SK-N-SH (cell line): ENCODE measurements at regions not wholly inside any gene's neighbourhood (a gene's known extent, or its start where the extent isn't known, plus 50 kb on each side); places are given as distances from the start of the nearest gene placed in this dataset.

ENCODE experiments used
- CTCF ChIA-PET: fragments of 300-600, 350-600 bp; formaldehyde crosslinking; extraction: SDS; loops from one replicate; lab custom pipeline; 2021; lab: Yijun Ruan, JAX
- POLR2A ChIA-PET: fragments of 350-600 bp; sonication (Branson Sonifier 250); formaldehyde crosslinking; extraction: SDS; loops from one replicate; lab custom pipeline; 2020; ENCODE audit warnings: antibody characterized with exemption, inconsistent platforms; lab: Yijun Ruan, JAX
- DNase-seq: peaks from one replicate; pipeline ENCODE4 v3.0.0; 2012
- H2AFZ ChIP-seq: fragments of 200-600 bp; sonication (generic); 2 replicates; pipeline ENCODE4 v1.8.1; 2016; ENCODE audit warnings: antibody characterized with exemption, mild to moderate bottlenecking, low read depth
- H3F3A ChIP-seq: fragments of 200-600 bp; sonication (generic); replicated peaks from 2 replicates; pipeline ENCODE3; 2016; ENCODE audit warnings: antibody characterized with exemption, mild to moderate bottlenecking; ENCODE audit not compliant: insufficient read depth
- H3K27ac ChIP-seq, 2 experiments: fragments of 200-500 bp in 1 of 2; fragments of 200-600 bp in 1 of 2; sonication (Bioruptor generic) in 1 of 2; sonication (generic), shearing (Covaris generic) in 1 of 2; 2 replicates each; pipeline versions ENCODE4 v1.5.1 to v1.6.1; 2014 to 2016; ENCODE audit warnings: low read depth in 2 of 2, inconsistent platforms in 1 of 2, low read length in 1 of 2, mild to moderate bottlenecking in 1 of 2, mixed read lengths in 1 of 2
- H3K27me3 ChIP-seq: fragments of 200-600 bp; sonication (generic), shearing (Covaris generic); 2 replicates; pipeline ENCODE4 v1.6.1; 2016; ENCODE audit warnings: mixed run types; ENCODE audit not compliant: insufficient read depth
- H3K36me3 ChIP-seq, 2 experiments: fragments of 200-500 bp in 1 of 2; fragments of 200-600 bp in 1 of 2; sonication (Bioruptor generic) in 1 of 2; sonication (generic) in 1 of 2; replicated peaks in 1 of 2; 2 replicates each; pipeline versions ENCODE3 to v1.5.1; 2014 to 2016; ENCODE audit warnings: low read length in 1 of 2, mild to moderate bottlenecking in 1 of 2; ENCODE audit not compliant: insufficient read depth in 2 of 2, control insufficient read depth in 1 of 2
- H3K4me1 ChIP-seq, 2 experiments: fragments of 200-500 bp in 1 of 2; fragments of 200-600 bp in 1 of 2; sonication (Bioruptor generic) in 1 of 2; sonication (generic), shearing (Covaris generic) in 1 of 2; 2 replicates each; pipeline versions ENCODE4 v1.5.1 to v1.6.1; 2014 to 2016; ENCODE audit warnings: low read depth in 1 of 2, low read length in 1 of 2, mixed run types in 1 of 2; ENCODE audit not compliant: insufficient read depth in 2 of 2, control insufficient read depth in 1 of 2
- H3K4me2 ChIP-seq: fragments of 200-600 bp; sonication (generic), shearing (Covaris generic); 2 replicates; pipeline ENCODE4 v1.6.1; 2017; ENCODE audit warnings: mixed run types
- H3K4me3 ChIP-seq, 2 experiments: fragments of 200-500 bp in 1 of 2; fragments of 200-600 bp in 1 of 2; sonication (Bioruptor generic) in 1 of 2; sonication (generic), shearing (Covaris generic) in 1 of 2; 2 replicates each; pipeline versions ENCODE4 v1.5.1 to v1.8.1; 2014 to 2016; ENCODE audit warnings: low read depth in 2 of 2, inconsistent platforms in 1 of 2, low read length in 1 of 2, mild to moderate bottlenecking in 1 of 2, mixed read lengths in 1 of 2, moderate library complexity in 1 of 2
- H3K79me2 ChIP-seq: fragments of 200-600 bp; sonication (generic); 2 replicates; pipeline ENCODE4 v1.8.1; 2017; ENCODE audit warnings: mild to moderate bottlenecking; ENCODE audit not compliant: insufficient read depth
- H3K9ac ChIP-seq: fragments of 200-600 bp; sonication (generic); 2 replicates; pipeline ENCODE4 v1.6.1; 2017; ENCODE audit warnings: mixed run types
- H3K9me2 ChIP-seq: fragments of 200-600 bp; sonication (generic); 2 replicates; pipeline ENCODE4 v1.6.1; 2017; ENCODE audit warnings: mixed run types
- H3K9me3 ChIP-seq: fragments of 200-600 bp; sonication (generic); 2 replicates; pipeline ENCODE4 v1.6.1; 2017; ENCODE audit warnings: mixed run types, mild to moderate bottlenecking, moderate library complexity
- H4K20me1 ChIP-seq: fragments of 200-600 bp; sonication (generic); 2 replicates; pipeline ENCODE4 v1.6.1; 2017; ENCODE audit warnings: mild to moderate bottlenecking, mixed run types; ENCODE audit not compliant: insufficient read depth
- CHD2 ChIP-seq: fragments of 150-350 bp; IDR thresholded peaks from 2 replicates; pipeline ENCODE4 v1.6.1; 2018; ENCODE audit warnings: low read length; ENCODE audit not compliant: partially characterized antibody
- CTCF ChIP-seq: fragments of 200-600 bp; sonication (generic); IDR thresholded peaks from 2 replicates; pipeline ENCODE4 v1.6.1; 2017; ENCODE audit warnings: antibody characterized with exemption, mild to moderate bottlenecking, moderate library complexity
- FOXM1 ChIP-seq: IDR thresholded peaks from 2 replicates; pipeline ENCODE4 v1.4.0; 2012; ENCODE audit warnings: low read depth, mild to moderate bottlenecking
- GABPA ChIP-seq: IDR thresholded peaks from 2 replicates; pipeline ENCODE4 v1.4.0; 2012; ENCODE audit warnings: low read depth, mild to moderate bottlenecking
- GATA2 ChIP-seq: sonication (generic); formaldehyde crosslinking; IDR thresholded peaks from 2 replicates; pipeline ENCODE4 v1.5.0; 2020; ENCODE audit warnings: mild to moderate bottlenecking, missing genetic modification reagents
- NFIC ChIP-seq: IDR thresholded peaks from 2 replicates; pipeline ENCODE4 v1.4.0; 2012; ENCODE audit warnings: borderline replicate concordance
- PBX3 ChIP-seq: IDR thresholded peaks from 2 replicates; pipeline ENCODE4; 2012
- RAD21 ChIP-seq: IDR thresholded peaks from 2 replicates; pipeline ENCODE4 v1.6.1; 2012; ENCODE audit warnings: mild to moderate bottlenecking, low read length
- RCOR1 ChIP-seq: fragments of 150-350 bp; IDR thresholded peaks from 2 replicates; pipeline ENCODE4 v1.6.1; 2017; ENCODE audit warnings: antibody characterized with exemption, low read length
- RXRA ChIP-seq: IDR thresholded peaks from 2 replicates; pipeline ENCODE4 v1.4.0; 2012; ENCODE audit warnings: low read depth, mild to moderate bottlenecking, borderline replicate concordance
- TCF12 ChIP-seq: IDR thresholded peaks from 2 replicates; pipeline ENCODE4 v1.4.0; 2012
- USF1 ChIP-seq: IDR thresholded peaks from 2 replicates; pipeline ENCODE4 v1.4.0; 2012; ENCODE audit warnings: low read depth, borderline replicate concordance
- YY1 ChIP-seq: IDR thresholded peaks from 2 replicates; pipeline ENCODE4 v1.4.0; 2012; ENCODE audit warnings: low read depth, mild to moderate bottlenecking
- WGBS: methylation state at CpG from one replicate; pipeline ENCODE4 v1.1.6; 2017; ENCODE audit warnings: low lambda C conversion rate; 5-methylcytosine and 5-hydroxymethylcytosine counted together

- H3K4me3 ChIP-seq: no peak overlapping the region
- no peaks in the 10 kb centered on the region for H3F3A ChIP-seq
- H3K79me2 ChIP-seq: no peaks in the 10 kb centered on the region
- no peaks in the 10 kb centered on the region for H3K36me3 ChIP-seq
- no peaks in the 10 kb centered on the region for H3K4me1 ChIP-seq
- no peak for TF ChIP-seq RAD21
- no peak for TF ChIP-seq CTCF
- no peak for TF ChIP-seq NFIC
- no peak for TF ChIP-seq FOXM1
- TF ChIP-seq GATA2: no peak
- TF ChIP-seq GABPA: no peak
- no peaks in the 10 kb centered on the region for H3K9me3 ChIP-seq
- no peak overlapping the region for H3K27ac ChIP-seq
- H4K20me1 ChIP-seq: no peaks in the 10 kb centered on the region
- H3K9ac ChIP-seq: no peak overlapping the region
- H3K9me2 ChIP-seq: no peaks in the 10 kb centered on the region
- ChIA-PET CTCF (no interaction called here), POLR2A (no interaction called here)
- H3K27me3 ChIP-seq: no peaks in the 10 kb centered on the region
- H3K4me2 ChIP-seq: no peak overlapping the region
- H2AFZ ChIP-seq: no peak overlapping the region
- no peak for DNase-seq
Observed at GRCh38 chr9:119483153-119483552, 113.9 kb upstream of the BRINP1 start.

GRCh38 chr9:119477197-119477596 lies 108.0 kb upstream of the BRINP1 start:
- DNase-seq: no peak
- CTCF ChIA-PET: no interaction called here

More at GRCh38 chr9:119477197-119477596, 108.0 kb upstream of the BRINP1 start:
- no peaks in the 10 kb centered on the region for H3F3A ChIP-seq
- H2AFZ ChIP-seq: no peak overlapping the region
- no peaks in the 10 kb centered on the region for H3K79me2 ChIP-seq
- TF ChIP-seq TCF12 (no peak), USF1 (no peak), CHD2 (no peak), CTCF (no peak), RCOR1 (no peak), PBX3 (no peak), YY1 (no peak), RXRA (no peak), FOXM1 (no peak)
- no peaks in the 10 kb centered on the region for H3K9me2 ChIP-seq
- no peaks in the 10 kb centered on the region for H3K27me3 ChIP-seq
- 39% methylated on average over 7 of the region's 7 CpGs for WGBS
- no peak overlapping the region for H3K9ac ChIP-seq
- no peaks in the 10 kb centered on the region for H3K36me3 ChIP-seq
- no peaks in the 10 kb centered on the region for H4K20me1 ChIP-seq
- POLR2A ChIA-PET: no interaction called here
- H3K9me3 ChIP-seq: no peaks in the 10 kb centered on the region
- no peak overlapping the region for H3K4me2 ChIP-seq
- no peak overlapping the region for H3K4me3 ChIP-seq
- no peaks in the 10 kb centered on the region for H3K4me1 ChIP-seq
- no peak overlapping the region for H3K27ac ChIP-seq
